Uterus (tissue), 3 donors: ENCODE measurements at regions not wholly inside any gene's neighbourhood (a gene's known extent, or its start where the extent isn't known, plus 50 kb on each side); places are given as distances from the start of the nearest gene placed in this dataset.

ENCODE experiments used
- DNase-seq, 2 donors: peaks; one replicate each; pipeline ENCODE4 v3.0.0-alpha.2; 2019 to 2020
- H3K27ac ChIP-seq, 2 donors: fragments of 200-600 bp; sonication (generic); 1 replicate in 1 of 2; 2 replicates in 1 of 2; pipeline ENCODE4 v1.5.1; 2016 to 2018
- H3K27me3 ChIP-seq, 2 donors: fragments of 200-600 bp; sonication (generic); one replicate each; pipeline ENCODE4 v1.5.1; 2018 to 2019; ENCODE audit warnings: control low read depth in 1 of 2
- H3K36me3 ChIP-seq, 2 donors: fragments of 200-600 bp; sonication (generic); one replicate each; pipeline ENCODE4 v1.5.1; 2019; ENCODE audit warnings: control low read depth in 1 of 2
- H3K4me1 ChIP-seq, 2 donors: fragments of 200-600 bp; sonication (generic); one replicate each; pipeline ENCODE4 v1.5.1; 2018 to 2019; ENCODE audit warnings: control low read depth in 1 of 2
- H3K4me3 ChIP-seq, 2 donors: fragments of 200-600 bp; sonication (generic); 1 replicate in 1 of 2; 2 replicates in 1 of 2; pipeline ENCODE4 v1.5.1; 2018 to 2019; ENCODE audit warnings: mild to moderate bottlenecking in 1 of 2
- H3K9me3 ChIP-seq, 2 donors: fragments of 200-600 bp; sonication (generic); one replicate each; pipeline ENCODE4 v1.5.1; 2019; ENCODE audit warnings: control low read depth in 1 of 2
- CTCF ChIP-seq, 4 experiments: fragments of 200-600 bp in 2 of 4; fragments of 450-650 bp in 2 of 4; sonication (generic) in 2 of 4; IDR thresholded peaks; one replicate each; pipeline ENCODE4 v1.5.1; 2016 to 2019; ENCODE audit warnings: antibody characterized with exemption in 4 of 4, mild to moderate bottlenecking in 2 of 4, moderate library complexity in 1 of 4
- POLR2A ChIP-seq, 2 donors: fragments of 450-650 bp; IDR thresholded peaks; one replicate each; pipeline ENCODE4 v1.6.1; 2016; ENCODE audit warnings: antibody characterized with exemption in 2 of 2, mild to moderate bottlenecking in 1 of 2, moderate library complexity in 1 of 2
- intact Hi-C: fragments of 100-400 bp; cut with DNase I; formaldehyde crosslinking; loops from one replicate; pipeline ENCODE4 v1.15.1; 2023; ENCODE audit warnings: low total_unique reads
- donor health status: DM: yes; HTN: yes; CAD: no.

- intact Hi-C loops: no loop called here
- no peaks in the 10 kb centered on the region for H3K27me3 ChIP-seq
- no peak for TF ChIP-seq CTCF (IDR thresholded peaks at IDR 0.05)
- no peak for TF ChIP-seq POLR2A (IDR thresholded peaks at IDR 0.05)
- H3K36me3 ChIP-seq: no peaks in the 10 kb centered on the region
- H3K4me3 ChIP-seq: no peak overlapping the region
- no peaks in the 10 kb centered on the region for H3K4me1 ChIP-seq
- H3K27ac ChIP-seq: no peak overlapping the region
- H3K9me3 ChIP-seq: no peaks in the 10 kb centered on the region
- no peak for DNase-seq
Measured at GRCh38 chr3:73706771-73707170, 82.0 kb upstream of the PDZRN3 start.

- DNase-seq: no peak
- Histone ChIP-seq H3K4me1 (no peaks in the 10 kb centered on the region), H3K36me3 (no peaks in the 10 kb centered on the region), H3K27ac (no peak overlapping the region), H3K9me3 (no peaks in the 10 kb centered on the region), H3K4me3 (no peak overlapping the region), H3K27me3 (no peaks in the 10 kb centered on the region)
- TF ChIP-seq POLR2A (IDR thresholded peaks at IDR 0.05) (no peak), CTCF (IDR thresholded peaks at IDR 0.05) (no peak)
- intact Hi-C loops: no loop called here
Measured at GRCh38 chr3:73705792-73706191, 81.1 kb upstream of the PDZRN3 start.

- no peaks in the 10 kb centered on the region for H3K9me3 ChIP-seq
- H3K36me3 ChIP-seq: no peaks in the 10 kb centered on the region
- intact Hi-C loops: no loop called here
- H3K4me1 ChIP-seq: no peaks in the 10 kb centered on the region
- DNase-seq: no peak
- no peaks in the 10 kb centered on the region for H3K27me3 ChIP-seq
- TF ChIP-seq CTCF (IDR thresholded peaks at IDR 0.05): no peak
- no peak for TF ChIP-seq POLR2A (IDR thresholded peaks at IDR 0.05)
- no peak overlapping the region for H3K4me3 ChIP-seq
- H3K27ac ChIP-seq: no peak overlapping the region
Measured at GRCh38 chr3:73699327-73699726, 74.6 kb upstream of the PDZRN3 start.

- no peaks in the 10 kb centered on the region for H3K27me3 ChIP-seq
- no peak for TF ChIP-seq CTCF (IDR thresholded peaks at IDR 0.05)
- no peak for TF ChIP-seq POLR2A (IDR thresholded peaks at IDR 0.05)
- no peaks in the 10 kb centered on the region for H3K36me3 ChIP-seq
- H3K27ac ChIP-seq: no peak overlapping the region
- no peaks in the 10 kb centered on the region for H3K9me3 ChIP-seq
- DNase-seq: no peak
- intact Hi-C loops: no loop called here
- H3K4me3 ChIP-seq: no peak overlapping the region
- H3K4me1 ChIP-seq: no peaks in the 10 kb centered on the region
Measured at GRCh38 chr3:73697020-73697419, 72.3 kb upstream of the PDZRN3 start.

GRCh38 chr3:73695841-73696240 is 71.1 kb upstream of the PDZRN3 start:
- Histone ChIP-seq H3K27ac (no peak overlapping the region), H3K36me3 (no peaks in the 10 kb centered on the region), H3K4me3 (no peak overlapping the region), H3K4me1 (no peaks in the 10 kb centered on the region), H3K27me3 (no peaks in the 10 kb centered on the region), H3K9me3 (no peaks in the 10 kb centered on the region)
- TF ChIP-seq CTCF (IDR thresholded peaks at IDR 0.05) (no peak), POLR2A (IDR thresholded peaks at IDR 0.05) (no peak)
- DNase-seq: no peak
- intact Hi-C loops: no loop called here
